ENCODE measurements at regions not wholly inside any gene's neighbourhood (a gene's known extent, or its start where the extent isn't known, plus 50 kb on each side); places are given as distances from the start of the nearest gene placed in this dataset.

- Histone ChIP-seq H3K4me2 (ENCODE audit: insufficient read depth in 1 of 2, low read depth in 2 of 2, low read length in 2 of 2) (no peak overlapping the region), H2AFZ (ENCODE audit: low read length) (no peak overlapping the region), H2BK120ac (replicated peaks; ENCODE audit: low read depth, low read length) (no peak overlapping the region), H4K8ac (ENCODE audit: extremely low read depth, insufficient read depth, low read length) (no peak overlapping the region), H3K14ac (ENCODE audit: insufficient read length) (no peak overlapping the region), H3K9me3 (ENCODE audit: insufficient read depth in 2 of 2, low read depth in 1 of 2, low read length in 1 of 2) (no peaks in the 10 kb centered on the region), H3K79me1 (ENCODE audit: low read depth, low read length) (no peaks in the 10 kb centered on the region), H3K36me3 (ENCODE audit: control insufficient read depth in 2 of 4, insufficient read depth in 4 of 4, low read length in 3 of 4) (no peaks in the 10 kb centered on the region), H4K91ac (replicated peaks; ENCODE audit: insufficient read length, low read length) (no peak overlapping the region), H3K4ac (replicated peaks; ENCODE audit: insufficient read length, low read depth, low read length) (no peak overlapping the region), H3K18ac (ENCODE audit: extremely low read depth, low read length) (no peak overlapping the region), H3K27ac (ENCODE audit: low read depth, low read length) (no peak overlapping the region), H3K56ac (replicated peaks; ENCODE audit: insufficient read length, low read depth, low read length) (no peak overlapping the region), H2BK15ac (ENCODE audit: low read length) (no peak overlapping the region), H2BK5ac (ENCODE audit: low read depth, low read length) (no peak overlapping the region), H3K79me2 (ENCODE audit: control insufficient read depth in 1 of 2, insufficient read depth in 2 of 2, low read length in 2 of 2) (no peaks in the 10 kb centered on the region), H4K20me1 (replicated peaks in 1 of 2; ENCODE audit: control insufficient read depth in 1 of 2, insufficient read depth in 2 of 2, low read length in 2 of 2) (no peaks in the 10 kb centered on the region), H2BK12ac (ENCODE audit: low read depth, low read length) (no peak overlapping the region), H4K5ac (ENCODE audit: insufficient read length, low read depth, low read length) (no peak overlapping the region), H3K9ac (replicated peaks in 1 of 4; ENCODE audit: extremely low read depth in 1 of 4, low read depth in 3 of 4, low read length in 3 of 4) (no peak overlapping the region), H2BK20ac (ENCODE audit: low read length) (no peak overlapping the region), H3K27me3 (replicated peaks in 1 of 4; ENCODE audit: control insufficient read depth in 3 of 4, extremely low read depth in 1 of 4, insufficient read depth in 3 of 4, low read length in 3 of 4) (no peaks in the 10 kb centered on the region), H3K4me3 (ENCODE audit: extremely low read depth in 1 of 4, insufficient read depth in 2 of 4, low read depth in 3 of 4, low read length in 4 of 4) (no peak overlapping the region), H2AK5ac (ENCODE audit: low read depth, low read length) (no peak overlapping the region), H3K23me2 (ENCODE audit: low read depth, low read length) (no peaks in the 10 kb centered on the region), H3K4me1 (replicated peaks in 1 of 4; ENCODE audit: control insufficient read depth in 3 of 4, insufficient read depth in 4 of 4, low read length in 3 of 4) (0 out of 7 replicates have a peak, but pooled peaks cover 0 to 4% (median 0%) of the 10 kb centered on the region in 4 experiments), H3K23ac (ENCODE audit: insufficient read length) (no peak overlapping the region)
- ChIA-PET CTCF (ENCODE audit: partially characterized antibody) (no interaction called here), POLR2A (ENCODE audit: partially characterized antibody) (no interaction called here)
- DNase-seq (ENCODE audit: low read depth in 1 of 2, low spot score in 2 of 2) (no peak), FAIRE-seq (no peak)
- WGBS, 2 experiments (ENCODE audit: extremely low coverage in 1 of 2, insufficient coverage in 1 of 2, insufficient read length in 1 of 2, insufficient replicate concordance in 2 of 2, low coverage in 1 of 2, low lambda C conversion rate in 2 of 2, missing lambda C conversion rate in 1 of 2) = 94% methylated on average over 1 of the region's 1 CpG; no CpG with 5 or more reads in 1 of the 2 experiments
- no peak for TF ChIP-seq RFX5 (IDR thresholded peaks at IDR 0.05; ENCODE audit: borderline replicate concordance, low read depth, low read length)
- no peak for TF ChIP-seq POLR2A (IDR thresholded peaks at IDR 0.05; ENCODE audit: control extremely low read depth in 1 of 2, low read depth in 2 of 2, low read length in 2 of 2)
- no peak for TF ChIP-seq NRF1 (IDR thresholded peaks at IDR 0.05; ENCODE audit: low read depth, low read length)
- TF ChIP-seq CHD1 (IDR thresholded peaks at IDR 0.05; ENCODE audit: low read depth, low read length) = no peak
- TF ChIP-seq ATF3 (IDR thresholded peaks at IDR 0.05; ENCODE audit: insufficient read depth, low read depth, low read length) = no peak
- no peak for TF ChIP-seq EGR1 (IDR thresholded peaks at IDR 0.05; ENCODE audit: borderline replicate concordance, low read depth, low read length)
- no peak for TF ChIP-seq FOSL1 (IDR thresholded peaks at IDR 0.05; ENCODE audit: insufficient read depth, low read depth, low read length)
- no peak for TF ChIP-seq TBP (IDR thresholded peaks at IDR 0.05; ENCODE audit: low read depth, low read length)
- TF ChIP-seq SAP30 (IDR thresholded peaks at IDR 0.05; ENCODE audit: insufficient read depth, insufficient replicate concordance, low read length) = no peak
- no peak for TF ChIP-seq CEBPB (IDR thresholded peaks at IDR 0.05; ENCODE audit: low read depth, low read length)
- TF ChIP-seq KDM4A (IDR thresholded peaks at IDR 0.05; ENCODE audit: low read depth, low read length, severe bottlenecking) = no peak
- no peak for TF ChIP-seq TAF7 (optimal IDR thresholded peaks at IDR 0.05; ENCODE audit: borderline replicate concordance, low read depth, low read length)
- no peak for TF ChIP-seq USF2 (IDR thresholded peaks at IDR 0.05; ENCODE audit: low read length)
- TF ChIP-seq SP4 (IDR thresholded peaks at IDR 0.05; ENCODE audit: low read length) = no peak
Observed at GRCh38 chr2:66021296-66021695, 413.6 kb upstream of the MEIS1 start.
